DND-41 (cell line): ENCODE measurements at regions not wholly inside any gene's neighbourhood (a gene's known extent, or its start where the extent isn't known, plus 50 kb on each side); places are given as distances from the start of the nearest gene placed in this dataset.

ENCODE experiments used
- EZH2 ChIP-seq: IDR thresholded peaks from 3 replicates; pipeline ENCODE4 v1.6.1; 2012; ENCODE audit warnings: borderline replicate concordance, low read depth, mild to moderate bottlenecking, moderate library complexity, low read length, inconsistent platforms; ENCODE audit not compliant: severe bottlenecking
- TF ChIP-seq, protein P1 (sequence below): IDR thresholded peaks from 2 replicates; pipeline ENCODE4 v1.5.1; 2012; ENCODE audit warnings: borderline replicate concordance, low read length, moderate library complexity, mild to moderate bottlenecking; ENCODE audit not compliant: poor library complexity, severe bottlenecking; ENCODE audit errors: extremely low read depth

DNA sequence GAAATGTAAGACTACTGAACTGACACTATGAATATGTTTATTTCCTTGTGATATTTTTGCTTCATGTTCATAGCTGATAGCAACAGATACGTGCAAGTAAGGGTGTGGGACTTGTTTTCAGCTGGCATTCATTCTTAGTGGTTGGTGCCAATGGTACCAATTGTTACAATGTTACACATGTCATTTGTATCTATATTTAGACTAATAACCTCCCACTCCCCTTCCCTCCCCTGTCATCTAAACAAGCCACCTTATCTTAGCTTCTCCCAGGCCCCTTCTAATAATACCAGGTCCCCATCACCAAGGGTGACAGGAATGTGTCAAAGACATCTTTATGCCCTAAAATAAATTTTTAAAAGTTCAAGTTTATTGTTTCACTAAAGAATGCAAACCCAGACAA lies 294.7 kb upstream of the FAM98A start:
- TF ChIP-seq, protein P1, sequence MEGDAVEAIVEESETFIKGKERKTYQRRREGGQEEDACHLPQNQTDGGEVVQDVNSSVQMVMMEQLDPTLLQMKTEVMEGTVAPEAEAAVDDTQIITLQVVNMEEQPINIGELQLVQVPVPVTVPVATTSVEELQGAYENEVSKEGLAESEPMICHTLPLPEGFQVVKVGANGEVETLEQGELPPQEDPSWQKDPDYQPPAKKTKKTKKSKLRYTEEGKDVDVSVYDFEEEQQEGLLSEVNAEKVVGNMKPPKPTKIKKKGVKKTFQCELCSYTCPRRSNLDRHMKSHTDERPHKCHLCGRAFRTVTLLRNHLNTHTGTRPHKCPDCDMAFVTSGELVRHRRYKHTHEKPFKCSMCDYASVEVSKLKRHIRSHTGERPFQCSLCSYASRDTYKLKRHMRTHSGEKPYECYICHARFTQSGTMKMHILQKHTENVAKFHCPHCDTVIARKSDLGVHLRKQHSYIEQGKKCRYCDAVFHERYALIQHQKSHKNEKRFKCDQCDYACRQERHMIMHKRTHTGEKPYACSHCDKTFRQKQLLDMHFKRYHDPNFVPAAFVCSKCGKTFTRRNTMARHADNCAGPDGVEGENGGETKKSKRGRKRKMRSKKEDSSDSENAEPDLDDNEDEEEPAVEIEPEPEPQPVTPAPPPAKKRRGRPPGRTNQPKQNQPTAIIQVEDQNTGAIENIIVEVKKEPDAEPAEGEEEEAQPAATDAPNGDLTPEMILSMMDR, result no peak
- no peak for TF ChIP-seq EZH2
